MM.1S (cell line): ENCODE measurements at regions not wholly inside any gene's neighbourhood (a gene's known extent, or its start where the extent isn't known, plus 50 kb on each side); places are given as distances from the start of the nearest gene placed in this dataset.

Source experiments
- EZH2phosphoT487 ChIP-seq: fragments of 300-600 bp; sonication (generic); IDR thresholded peaks from 2 replicates; pipeline ENCODE4 v1.6.1; 2018; ENCODE audit warnings: antibody characterized with exemption, low read length
- TF ChIP-seq, protein P1 (sequence below): fragments of 300-600 bp; sonication (generic); IDR thresholded peaks from 2 replicates; pipeline ENCODE4 v1.5.1; 2016; ENCODE audit warnings: antibody characterized with exemption, low read length, mixed read lengths

DNA sequence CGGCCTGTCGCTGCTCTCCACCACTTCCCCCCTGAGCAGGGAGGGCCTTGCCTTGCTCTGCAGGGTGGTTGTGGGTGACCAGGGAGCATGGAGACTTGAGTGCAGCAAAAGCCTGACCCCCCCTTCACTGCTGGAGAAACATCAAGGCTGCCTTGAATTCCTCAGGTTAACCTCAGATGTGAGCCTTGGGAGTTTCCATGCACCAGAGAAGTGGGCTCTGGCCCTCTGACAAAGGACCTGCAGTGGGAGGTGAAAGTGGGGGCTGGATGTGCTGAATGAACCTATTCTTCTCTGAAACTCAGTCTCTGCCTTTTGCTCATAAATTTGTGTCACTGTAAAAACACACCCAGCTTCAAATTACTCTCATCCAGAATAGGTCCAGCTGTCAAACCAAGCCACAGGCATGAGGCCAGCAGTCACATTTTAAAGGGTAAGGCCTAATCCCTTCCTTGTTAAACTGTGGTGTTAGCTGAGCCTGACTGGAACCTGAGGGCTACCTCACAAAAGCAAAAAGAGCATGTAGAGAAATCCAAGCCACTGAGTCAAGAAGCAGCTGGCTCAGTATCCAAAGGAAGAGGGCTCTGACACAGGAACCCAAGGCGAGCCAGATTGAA, 356.8 kb downstream of the CCSER2 start:
- TF ChIP-seq, protein P1, sequence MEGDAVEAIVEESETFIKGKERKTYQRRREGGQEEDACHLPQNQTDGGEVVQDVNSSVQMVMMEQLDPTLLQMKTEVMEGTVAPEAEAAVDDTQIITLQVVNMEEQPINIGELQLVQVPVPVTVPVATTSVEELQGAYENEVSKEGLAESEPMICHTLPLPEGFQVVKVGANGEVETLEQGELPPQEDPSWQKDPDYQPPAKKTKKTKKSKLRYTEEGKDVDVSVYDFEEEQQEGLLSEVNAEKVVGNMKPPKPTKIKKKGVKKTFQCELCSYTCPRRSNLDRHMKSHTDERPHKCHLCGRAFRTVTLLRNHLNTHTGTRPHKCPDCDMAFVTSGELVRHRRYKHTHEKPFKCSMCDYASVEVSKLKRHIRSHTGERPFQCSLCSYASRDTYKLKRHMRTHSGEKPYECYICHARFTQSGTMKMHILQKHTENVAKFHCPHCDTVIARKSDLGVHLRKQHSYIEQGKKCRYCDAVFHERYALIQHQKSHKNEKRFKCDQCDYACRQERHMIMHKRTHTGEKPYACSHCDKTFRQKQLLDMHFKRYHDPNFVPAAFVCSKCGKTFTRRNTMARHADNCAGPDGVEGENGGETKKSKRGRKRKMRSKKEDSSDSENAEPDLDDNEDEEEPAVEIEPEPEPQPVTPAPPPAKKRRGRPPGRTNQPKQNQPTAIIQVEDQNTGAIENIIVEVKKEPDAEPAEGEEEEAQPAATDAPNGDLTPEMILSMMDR = no peak
- TF ChIP-seq EZH2phosphoT487 = no peak
